Lower leg skin (tissue), 4 donors: ENCODE measurements at regions not wholly inside any gene's neighbourhood (a gene's known extent, or its start where the extent isn't known, plus 50 kb on each side); places are given as distances from the start of the nearest gene placed in this dataset.
"Not testable (repeated sequence)": the region's sequence is repeated elsewhere in the genome, so short reads cannot be mapped to it uniquely, and the experiment has no call there.

Experiments used
- DNase-seq, 2 donors: peaks; one replicate each; pipeline ENCODE4 v3.0.0-alpha.2; 2019; ENCODE audit warnings: low spot score in 2 of 2
- H3K4me3 ChIP-seq: fragments of 200-600 bp; sonication (generic); 2 replicates; pipeline ENCODE4 v1.5.1; 2017; ENCODE audit warnings: mild to moderate bottlenecking, low read depth; ENCODE audit not compliant: poor library complexity, severe bottlenecking
- CTCF ChIP-seq, 3 donors: fragments of 450-650 bp; IDR thresholded peaks; one replicate each; pipeline ENCODE4 v1.5.1; 2016; ENCODE audit warnings: antibody characterized with exemption in 3 of 3, mild to moderate bottlenecking in 3 of 3, moderate library complexity in 2 of 3
- POLR2A ChIP-seq, 2 donors: fragments of 450-650 bp; IDR thresholded peaks; one replicate each; pipeline ENCODE4 v1.6.1; 2016 to 2017; ENCODE audit warnings: antibody characterized with exemption in 2 of 2, mild to moderate bottlenecking in 1 of 2, moderate library complexity in 1 of 2
- WGBS, 2 donors: methylation state at CpG; one replicate each; pipeline ENCODE4 v1.1.5; 2018; 5-methylcytosine and 5-hydroxymethylcytosine counted together
- intact Hi-C: fragments of 100-400 bp; cut with DNase I; formaldehyde crosslinking; loops from one replicate; pipeline ENCODE4 v1.15.0; 2023; ENCODE audit warnings: low total_unique reads

- no peak for TF ChIP-seq POLR2A (IDR thresholded peaks at IDR 0.05)
- TF ChIP-seq CTCF (IDR thresholded peaks at IDR 0.05): no peak
- no peak overlapping the region for H3K4me3 ChIP-seq
- 79 to 80% methylated on average over 4 of the region's 4 CpGs for WGBS, 2 donors
- no peak for DNase-seq
- intact Hi-C loops: no loop called here
Measured at GRCh38 chr15:77874063-77874462, 203.4 kb downstream of the TBC1D2B start.

GRCh38 chr15:77872521-77873425, 204.7 kb downstream of the TBC1D2B start:
- 83 to 86% methylated on average over 18 of the region's 18 CpGs for WGBS, 2 donors

GRCh38 chr15:77871852-77872371, 205.6 kb downstream of the TBC1D2B start:
- H3K4me3 ChIP-seq: no peak overlapping the region
- 84 to 86% methylated on average over 11 of the region's 11 CpGs for WGBS, 2 donors
- no peak for TF ChIP-seq CTCF (IDR thresholded peaks at IDR 0.05)
- no peak for TF ChIP-seq POLR2A (IDR thresholded peaks at IDR 0.05)
- no peak for DNase-seq
- intact Hi-C loops: no loop called here

More at GRCh38 chr15:77872521-77873425, 204.7 kb downstream of the TBC1D2B start:
- H3K4me3 ChIP-seq, intact Hi-C loops, DNase-seq: not testable (repeated sequence)

GRCh38 chr15:77870195-77871065, 207.1 kb downstream of the TBC1D2B start:
- intact Hi-C loops: no loop called here
- 32 to 33% methylated on average over 20 to 21 of the region's 21 CpGs for WGBS, 2 donors
- DNase-seq: peak in 1 of 2 donors; percentile 47

GRCh38 chr15:77869021-77869895, 208.3 kb downstream of the TBC1D2B start:
- DNase-seq: no peak
- no peak overlapping the region for H3K4me3 ChIP-seq
- TF ChIP-seq CTCF (IDR thresholded peaks at IDR 0.05) (no peak), POLR2A (IDR thresholded peaks at IDR 0.05) (no peak)
- intact Hi-C loops: no loop called here
- 76 to 84% methylated on average over 14 of the region's 17 CpGs for WGBS, 2 donors

More at GRCh38 chr15:77870195-77871065, 207.1 kb downstream of the TBC1D2B start:
- H3K4me3 ChIP-seq: no peak overlapping the region
- peak in 1 of 3 donors; percentile 40 for TF ChIP-seq CTCF (IDR thresholded peaks at IDR 0.05)
- no peak for TF ChIP-seq POLR2A (IDR thresholded peaks at IDR 0.05)

- H3K4me3 ChIP-seq, intact Hi-C loops, DNase-seq: not testable (repeated sequence)
- WGBS, 2 donors: 93 to 95% methylated on average over 8 of the region's 8 CpGs
Measured at GRCh38 chr15:77868048-77868629, 209.4 kb downstream of the TBC1D2B start.
